ENCODE measurements at regions not wholly inside any gene's neighbourhood (a gene's known extent, or its start where the extent isn't known, plus 50 kb on each side); places are given as distances from the start of the nearest gene placed in this dataset.

DNA sequence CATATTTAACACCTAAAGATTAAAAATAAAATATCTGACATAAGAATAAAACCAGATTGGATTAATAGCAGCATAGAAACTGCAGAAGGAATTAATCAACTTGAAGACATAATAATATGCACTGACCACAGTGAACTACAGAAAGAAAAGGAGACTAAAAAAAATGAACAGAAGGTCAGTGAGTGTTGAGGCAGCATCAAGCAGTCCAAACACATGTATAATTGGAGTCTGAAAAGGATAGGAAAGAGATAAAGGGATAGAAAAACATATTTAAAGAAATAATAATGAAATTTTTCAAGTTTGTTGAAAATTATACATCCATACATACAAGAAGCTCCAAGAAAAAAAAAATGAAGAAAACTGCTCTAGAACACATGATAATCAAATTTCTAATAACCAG is 756.2 kb downstream of the GATA3 start:
- RAD21 ChIA-PET (ENCODE audit: low non-redundant PET in 1 of 2, low total read pairs in 2 of 2, uncharacterized antibody in 2 of 2, unreplicated experiment in 2 of 2) = no interaction called here
- intact Hi-C loops (cut with micrococcal nuclease) = no loop called here
- Histone ChIP-seq H3K79me2 (ENCODE audit: insufficient read depth, low read length) (no peaks in the 10 kb centered on the region), H2AFZ (ENCODE audit: low read depth, low read length, poor library complexity, severe bottlenecking) (no peak overlapping the region), H3K4me2 (ENCODE audit: low read length) (no peak overlapping the region), H3K9me2 (ENCODE audit: insufficient read depth) (no peaks in the 10 kb centered on the region), H3K27ac (ENCODE audit: low read depth, low read length) (no peak overlapping the region), H3K36me3 (ENCODE audit: control insufficient read depth in 1 of 2, insufficient read depth in 2 of 2, low read length in 2 of 2) (no peaks in the 10 kb centered on the region), H3K4me1 (ENCODE audit: control insufficient read depth in 1 of 2, insufficient read depth in 2 of 2, low read length in 2 of 2) (no peaks in the 10 kb centered on the region), H3K9ac (ENCODE audit: low read length) (no peak overlapping the region), H3K9me3 (ENCODE audit: control insufficient read depth in 1 of 2, insufficient read depth in 1 of 2, low read depth in 1 of 2, low read length in 2 of 2) (peaks cover 9 to 19% of the 10 kb centered on the region in 2 experiments; a peak in 2 of 4 replicates), H3K4me3 (replicated peaks in 1 of 2; ENCODE audit: low read depth in 1 of 2, low read length in 2 of 2) (no peak overlapping the region), H3K27me3 (ENCODE audit: insufficient read depth, low read length) (no peaks in the 10 kb centered on the region), H4K20me1 (ENCODE audit: insufficient read depth) (no peaks in the 10 kb centered on the region)
- no peak for ATAC-seq
- POLR2A ChIA-PET = no interaction called here
- CTCF ChIA-PET = no interaction called here
- no TSS peak for BruUV-seq (replicated peaks)
- no peak for TF ChIP-seq FOSL1 (IDR thresholded peaks at IDR 0.05; ENCODE audit: low read depth)
- TF ChIP-seq CEBPB (IDR thresholded peaks at IDR 0.05; ENCODE audit: low read depth) = no peak
- TF ChIP-seq SIN3A (IDR thresholded peaks at IDR 0.05; ENCODE audit: low read depth) = no peak
- TF ChIP-seq, protein P1, sequence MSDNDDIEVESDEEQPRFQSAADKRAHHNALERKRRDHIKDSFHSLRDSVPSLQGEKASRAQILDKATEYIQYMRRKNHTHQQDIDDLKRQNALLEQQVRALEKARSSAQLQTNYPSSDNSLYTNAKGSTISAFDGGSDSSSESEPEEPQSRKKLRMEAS (IDR thresholded peaks at IDR 0.05) = no peak
- TF ChIP-seq SP1 (IDR thresholded peaks at IDR 0.05; ENCODE audit: low read depth) = no peak
- TF ChIP-seq, protein P2, sequence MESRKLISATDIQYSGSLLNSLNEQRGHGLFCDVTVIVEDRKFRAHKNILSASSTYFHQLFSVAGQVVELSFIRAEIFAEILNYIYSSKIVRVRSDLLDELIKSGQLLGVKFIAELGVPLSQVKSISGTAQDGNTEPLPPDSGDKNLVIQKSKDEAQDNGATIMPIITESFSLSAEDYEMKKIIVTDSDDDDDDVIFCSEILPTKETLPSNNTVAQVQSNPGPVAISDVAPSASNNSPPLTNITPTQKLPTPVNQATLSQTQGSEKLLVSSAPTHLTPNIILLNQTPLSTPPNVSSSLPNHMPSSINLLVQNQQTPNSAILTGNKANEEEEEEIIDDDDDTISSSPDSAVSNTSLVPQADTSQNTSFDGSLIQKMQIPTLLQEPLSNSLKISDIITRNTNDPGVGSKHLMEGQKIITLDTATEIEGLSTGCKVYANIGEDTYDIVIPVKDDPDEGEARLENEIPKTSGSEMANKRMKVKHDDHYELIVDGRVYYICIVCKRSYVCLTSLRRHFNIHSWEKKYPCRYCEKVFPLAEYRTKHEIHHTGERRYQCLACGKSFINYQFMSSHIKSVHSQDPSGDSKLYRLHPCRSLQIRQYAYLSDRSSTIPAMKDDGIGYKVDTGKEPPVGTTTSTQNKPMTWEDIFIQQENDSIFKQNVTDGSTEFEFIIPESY (IDR thresholded peaks at IDR 0.05; ENCODE audit: extremely low read depth, insufficient replicate concordance, low read length) = no peak
- TF ChIP-seq EZH2phosphoT487 (IDR thresholded peaks at IDR 0.05; ENCODE audit: borderline replicate concordance) = no peak
- no peak for TF ChIP-seq POLR2A (IDR thresholded peaks at IDR 0.05; ENCODE audit: borderline replicate concordance, extremely low read depth, insufficient read depth, insufficient read length)
- no peak for TF ChIP-seq CBX3 (IDR thresholded peaks at IDR 0.05; ENCODE audit: low read depth)
- TF ChIP-seq YY1 (IDR thresholded peaks at IDR 0.05; ENCODE audit: extremely low read depth, insufficient replicate concordance, low read depth, low read length) = no peak
- TF ChIP-seq EGR1 (IDR thresholded peaks at IDR 0.05; ENCODE audit: low read depth) = no peak
- no peak for TF ChIP-seq JUND (IDR thresholded peaks at IDR 0.05)
- no peak for TF ChIP-seq EZH2 (IDR thresholded peaks at IDR 0.05)
- no peak for TF ChIP-seq ZNF274 (IDR thresholded peaks at IDR 0.05; ENCODE audit: low read depth, low read length)
- no peak for TF ChIP-seq TCF7L2 (IDR thresholded peaks at IDR 0.05; ENCODE audit: borderline replicate concordance, extremely low read depth, insufficient read depth, insufficient read length)
- TF ChIP-seq RAD21 (IDR thresholded peaks at IDR 0.05; ENCODE audit: low read depth) = no peak
- no peak for TF ChIP-seq ELF1 (IDR thresholded peaks at IDR 0.05; ENCODE audit: borderline replicate concordance, low read depth)
- no peak for TF ChIP-seq SRF (IDR thresholded peaks at IDR 0.05; ENCODE audit: low read depth)
- no peak for TF ChIP-seq ZFX (IDR thresholded peaks at IDR 0.05)
- TF ChIP-seq POLR2AphosphoS5 (IDR thresholded peaks at IDR 0.05; ENCODE audit: low read depth, low read length) = no peak
- DNase-seq (ENCODE audit: low read depth, low spot score) = no peak

Measured in HCT116 (cell line).